ENCODE measurements at regions not wholly inside any gene's neighbourhood (a gene's known extent, or its start where the extent isn't known, plus 50 kb on each side); places are given as distances from the start of the nearest gene placed in this dataset.

DNA sequence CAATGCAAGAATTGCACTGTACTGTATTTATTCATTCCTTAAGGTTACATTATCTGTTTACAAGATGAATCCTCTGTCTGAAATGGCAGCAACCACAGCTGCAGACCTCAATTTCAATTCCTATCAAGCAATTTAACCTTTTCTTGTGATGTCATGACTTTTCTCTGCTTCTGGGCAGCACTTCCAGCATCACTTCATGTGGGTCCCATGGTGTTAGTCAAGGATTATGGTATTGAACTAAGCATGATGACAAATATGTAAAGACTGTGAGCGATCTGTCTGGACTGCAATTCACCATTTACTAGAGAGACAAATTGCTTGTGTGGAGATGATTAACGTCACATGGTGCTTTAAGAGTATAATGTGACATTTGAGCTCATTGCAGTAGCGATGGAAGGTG is 90.5 kb upstream of the CCN2 start:
- TF ChIP-seq TBP (IDR thresholded peaks at IDR 0.05; ENCODE audit: low read depth, low read length) = no peak
- TF ChIP-seq, protein P1, sequence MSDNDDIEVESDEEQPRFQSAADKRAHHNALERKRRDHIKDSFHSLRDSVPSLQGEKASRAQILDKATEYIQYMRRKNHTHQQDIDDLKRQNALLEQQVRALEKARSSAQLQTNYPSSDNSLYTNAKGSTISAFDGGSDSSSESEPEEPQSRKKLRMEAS (IDR thresholded peaks at IDR 0.05) = no peak
- TF ChIP-seq CHD2 (IDR thresholded peaks at IDR 0.05; ENCODE audit: low read length) = no peak
- no peak for TF ChIP-seq POLR2AphosphoS5 (IDR thresholded peaks at IDR 0.05; ENCODE audit: low read depth, low read length)
- TF ChIP-seq NRF1 (IDR thresholded peaks at IDR 0.05; ENCODE audit: low read depth, low read length) = no peak

All from H1 (cell line).